ENCODE measurements at regions not wholly inside any gene's neighbourhood (a gene's known extent, or its start where the extent isn't known, plus 50 kb on each side); places are given as distances from the start of the nearest gene placed in this dataset.
"Not testable (repeated sequence)": the region's sequence is repeated elsewhere in the genome, so short reads cannot be mapped to it uniquely, and the experiment has no call there.

DNA sequence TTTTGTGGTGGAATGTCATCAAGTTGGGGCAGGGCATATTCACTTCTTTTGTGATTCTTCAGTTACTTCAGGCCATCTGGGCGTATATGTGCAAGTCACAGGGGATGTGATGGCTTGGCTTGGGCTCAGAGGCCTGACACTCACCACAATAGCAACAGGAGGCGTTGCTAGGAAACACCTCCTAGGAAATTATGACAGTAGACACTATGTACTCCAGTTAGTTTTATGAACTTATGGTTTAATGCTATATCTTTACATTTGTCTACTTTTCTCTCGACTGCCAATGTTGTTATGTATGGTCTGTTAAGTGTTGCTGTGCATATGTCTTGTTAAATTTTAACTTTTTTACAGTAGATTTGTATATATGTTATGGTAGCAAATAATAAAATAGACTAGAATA is 788.7 kb upstream of the GOT2 start:
- Histone ChIP-seq H3K27ac (ENCODE audit: low read length) (no peak overlapping the region), H3K4me3 (ENCODE audit: low read length) (no peak overlapping the region), H3K9ac (ENCODE audit: low read length) (no peak overlapping the region), H3K9me3 (ENCODE audit: control insufficient read depth, low read depth, low read length) (no peaks in the 10 kb centered on the region), H3K4me1 (ENCODE audit: control insufficient read depth, low read depth, low read length) (no peaks in the 10 kb centered on the region), H3K27me3 (ENCODE audit: control insufficient read depth, insufficient read depth, low read length) (no peaks in the 10 kb centered on the region), H3K36me3 (ENCODE audit: control insufficient read depth, low read depth, low read length) (no peaks in the 10 kb centered on the region)

GRCh38 chr16:59518721-59519120 is 784.6 kb upstream of the GOT2 start:
- H3K27ac ChIP-seq (ENCODE audit: low read length); H3K9ac ChIP-seq (ENCODE audit: low read length): not testable (repeated sequence)

DNA sequence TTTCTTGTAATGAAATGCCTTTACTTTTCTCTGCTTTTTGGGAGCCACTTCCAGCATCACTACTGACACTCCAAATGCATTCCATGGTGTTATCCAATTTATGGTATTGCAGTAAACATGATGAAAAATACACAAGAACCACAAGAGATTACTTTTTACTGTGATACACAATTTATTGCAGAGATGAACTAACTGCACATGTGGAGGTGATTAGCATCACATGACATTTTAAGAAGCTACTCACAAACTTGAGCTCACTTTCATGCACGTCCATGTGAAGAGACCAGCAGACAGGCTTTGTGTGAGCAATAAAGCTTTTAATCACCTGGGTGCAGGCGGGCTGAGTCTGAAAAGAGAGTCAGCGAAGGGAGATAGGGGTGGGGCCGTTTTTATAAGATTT is 780.5 kb upstream of the GOT2 start:
- no peaks in the 10 kb centered on the region for H3K27me3 ChIP-seq (ENCODE audit: control insufficient read depth, insufficient read depth, low read length)
- H3K9ac ChIP-seq (ENCODE audit: low read length) = no peak overlapping the region
- no peaks in the 10 kb centered on the region for H3K36me3 ChIP-seq (ENCODE audit: control insufficient read depth, low read depth, low read length)
- H3K4me3 ChIP-seq (ENCODE audit: low read length) = no peak overlapping the region
- H3K4me1 ChIP-seq (ENCODE audit: control insufficient read depth, low read depth, low read length) = no peaks in the 10 kb centered on the region
- no peaks in the 10 kb centered on the region for H3K9me3 ChIP-seq (ENCODE audit: control insufficient read depth, low read depth, low read length)
- H3K27ac ChIP-seq (ENCODE audit: low read length) = no peak overlapping the region

More at GRCh38 chr16:59518721-59519120, 784.6 kb upstream of the GOT2 start:
- H3K9me3 ChIP-seq (ENCODE audit: control insufficient read depth, low read depth, low read length); H3K4me1 ChIP-seq (ENCODE audit: control insufficient read depth, low read depth, low read length); H3K36me3 ChIP-seq (ENCODE audit: control insufficient read depth, low read depth, low read length); H3K27me3 ChIP-seq (ENCODE audit: control insufficient read depth, insufficient read depth, low read length); H3K4me3 ChIP-seq (ENCODE audit: low read length): not testable (repeated sequence)

DNA sequence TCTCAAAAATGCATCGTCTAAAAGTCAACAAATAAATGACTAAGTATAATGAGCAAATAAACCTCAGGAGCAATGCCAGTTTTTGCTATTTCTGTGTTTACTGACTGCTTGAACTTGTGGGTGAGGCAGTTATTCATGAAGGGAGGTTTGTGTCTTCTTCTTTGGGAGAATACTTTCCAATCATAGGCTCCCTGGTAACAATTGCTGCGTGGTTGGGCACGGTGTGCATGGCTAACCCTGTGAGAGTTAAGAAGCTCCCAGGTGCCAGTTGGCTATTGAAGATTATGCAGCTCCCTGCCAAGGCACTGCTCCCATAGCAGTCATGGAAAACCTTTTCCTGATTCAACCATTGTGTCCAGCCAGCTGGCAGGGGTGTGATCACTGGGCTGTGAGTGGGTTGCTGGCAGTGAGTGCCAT is 775.9 kb upstream of the GOT2 start:
- H3K9ac ChIP-seq (ENCODE audit: low read length) = no peak overlapping the region
- H3K27me3 ChIP-seq (ENCODE audit: control insufficient read depth, insufficient read depth, low read length) = no peaks in the 10 kb centered on the region
- H3K9me3 ChIP-seq (ENCODE audit: control insufficient read depth, low read depth, low read length) = no peaks in the 10 kb centered on the region
- H3K4me1 ChIP-seq (ENCODE audit: control insufficient read depth, low read depth, low read length) = no peaks in the 10 kb centered on the region
- H3K4me3 ChIP-seq (ENCODE audit: low read length) = no peak overlapping the region
- no peaks in the 10 kb centered on the region for H3K36me3 ChIP-seq (ENCODE audit: control insufficient read depth, low read depth, low read length)
- no peak overlapping the region for H3K27ac ChIP-seq (ENCODE audit: low read length)

GRCh38 chr16:59500601-59501000 is 766.5 kb upstream of the GOT2 start:
- H3K4me1 ChIP-seq (ENCODE audit: control insufficient read depth, low read depth, low read length) = no peaks in the 10 kb centered on the region
- H3K9me3 ChIP-seq (ENCODE audit: control insufficient read depth, low read depth, low read length) = no peaks in the 10 kb centered on the region
- no peak overlapping the region for H3K27ac ChIP-seq (ENCODE audit: low read length)
- H3K9ac ChIP-seq (ENCODE audit: low read length) = no peak overlapping the region
- no peaks in the 10 kb centered on the region for H3K27me3 ChIP-seq (ENCODE audit: control insufficient read depth, insufficient read depth, low read length)
- H3K36me3 ChIP-seq (ENCODE audit: control insufficient read depth, low read depth, low read length) = no peaks in the 10 kb centered on the region
- H3K4me3 ChIP-seq (ENCODE audit: low read length) = no peak overlapping the region

DNA sequence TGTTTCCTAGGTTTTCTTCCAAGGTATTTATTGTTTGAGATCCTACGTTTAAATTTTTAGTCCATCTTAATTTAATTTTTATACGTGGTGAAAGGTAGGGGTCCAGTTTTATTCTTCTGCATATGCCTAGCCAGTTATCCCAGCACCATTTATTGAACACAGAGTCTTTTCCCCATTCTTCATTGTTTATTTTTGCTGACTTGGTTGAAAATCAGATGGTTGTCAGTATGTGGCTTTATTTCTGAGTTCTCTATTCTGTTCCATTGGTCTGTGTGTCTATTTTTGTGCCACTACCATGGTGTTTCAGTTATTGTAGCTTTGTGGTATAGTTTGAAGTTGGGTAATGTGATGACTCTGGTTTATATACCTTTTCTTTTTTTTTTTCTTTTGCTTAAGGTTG is 753.0 kb upstream of the GOT2 start:
- Histone ChIP-seq H3K4me3 (ENCODE audit: low read length) (no peak overlapping the region), H3K27me3 (ENCODE audit: control insufficient read depth, insufficient read depth, low read length) (no peaks in the 10 kb centered on the region), H3K36me3 (ENCODE audit: control insufficient read depth, low read depth, low read length) (no peaks in the 10 kb centered on the region), H3K9me3 (ENCODE audit: control insufficient read depth, low read depth, low read length) (no peaks in the 10 kb centered on the region), H3K9ac (ENCODE audit: low read length) (no peak overlapping the region), H3K4me1 (ENCODE audit: control insufficient read depth, low read depth, low read length) (no peaks in the 10 kb centered on the region), H3K27ac (ENCODE audit: low read length) (no peak overlapping the region)

- H3K4me1 ChIP-seq (ENCODE audit: control insufficient read depth, low read depth, low read length) = no peaks in the 10 kb centered on the region
- no peaks in the 10 kb centered on the region for H3K36me3 ChIP-seq (ENCODE audit: control insufficient read depth, low read depth, low read length)
- H3K27ac ChIP-seq (ENCODE audit: low read length) = no peak overlapping the region
- no peaks in the 10 kb centered on the region for H3K9me3 ChIP-seq (ENCODE audit: control insufficient read depth, low read depth, low read length)
- H3K9ac ChIP-seq (ENCODE audit: low read length) = no peak overlapping the region
- H3K4me3 ChIP-seq (ENCODE audit: low read length) = no peak overlapping the region
- H3K27me3 ChIP-seq (ENCODE audit: control insufficient read depth, insufficient read depth, low read length) = no peaks in the 10 kb centered on the region
Observed at GRCh38 chr16:59484833-59485516, 750.9 kb upstream of the GOT2 start.

DNA sequence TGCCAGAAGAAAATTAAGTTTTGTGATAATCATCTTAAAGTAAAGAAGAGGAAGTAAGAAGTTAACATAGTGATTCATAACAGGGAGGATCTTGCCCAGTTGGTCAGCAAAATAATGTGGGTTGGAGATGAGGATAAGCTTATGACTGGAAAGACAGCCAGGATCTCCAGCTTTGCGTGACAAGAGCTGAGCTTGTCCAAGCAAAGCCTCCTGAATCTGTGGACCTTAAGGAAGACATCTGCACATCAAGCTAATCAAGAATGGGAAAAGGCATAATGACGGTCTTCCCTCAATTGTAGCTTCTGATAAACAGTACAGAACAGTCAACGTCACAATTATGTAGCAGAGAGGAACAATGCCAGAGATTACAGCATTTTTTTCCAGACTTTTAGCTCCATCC is 744.7 kb upstream of the GOT2 start:
- Histone ChIP-seq H3K4me3 (ENCODE audit: low read length) (no peak overlapping the region), H3K9ac (ENCODE audit: low read length) (no peak overlapping the region), H3K4me1 (ENCODE audit: control insufficient read depth, low read depth, low read length) (no peaks in the 10 kb centered on the region), H3K27ac (ENCODE audit: low read length) (no peak overlapping the region), H3K27me3 (ENCODE audit: control insufficient read depth, insufficient read depth, low read length) (no peaks in the 10 kb centered on the region), H3K36me3 (ENCODE audit: control insufficient read depth, low read depth, low read length) (no peaks in the 10 kb centered on the region), H3K9me3 (ENCODE audit: control insufficient read depth, low read depth, low read length) (no peaks in the 10 kb centered on the region)

- Histone ChIP-seq H3K27ac (ENCODE audit: low read length) (no peak overlapping the region), H3K4me1 (ENCODE audit: control insufficient read depth, low read depth, low read length) (no peaks in the 10 kb centered on the region), H3K9ac (ENCODE audit: low read length) (no peak overlapping the region), H3K36me3 (ENCODE audit: control insufficient read depth, low read depth, low read length) (no peaks in the 10 kb centered on the region), H3K4me3 (ENCODE audit: low read length) (no peak overlapping the region), H3K27me3 (ENCODE audit: control insufficient read depth, insufficient read depth, low read length) (no peaks in the 10 kb centered on the region), H3K9me3 (ENCODE audit: control insufficient read depth, low read depth, low read length) (no peaks in the 10 kb centered on the region)
Observed at GRCh38 chr16:59470556-59470955, 736.4 kb upstream of the GOT2 start.

- H3K9ac ChIP-seq (ENCODE audit: low read length) = no peak overlapping the region
- H3K4me1 ChIP-seq (ENCODE audit: control insufficient read depth, low read depth, low read length) = no peaks in the 10 kb centered on the region
- no peaks in the 10 kb centered on the region for H3K27me3 ChIP-seq (ENCODE audit: control insufficient read depth, insufficient read depth, low read length)
- H3K27ac ChIP-seq (ENCODE audit: low read length) = no peak overlapping the region
- H3K4me3 ChIP-seq (ENCODE audit: low read length) = no peak overlapping the region
- H3K9me3 ChIP-seq (ENCODE audit: control insufficient read depth, low read depth, low read length) = no peaks in the 10 kb centered on the region
- no peaks in the 10 kb centered on the region for H3K36me3 ChIP-seq (ENCODE audit: control insufficient read depth, low read depth, low read length)
Observed at GRCh38 chr16:59469266-59469665, 735.1 kb upstream of the GOT2 start.

GRCh38 chr16:59463776-59464175 is 729.7 kb upstream of the GOT2 start:
- Histone ChIP-seq H3K27me3 (ENCODE audit: control insufficient read depth, insufficient read depth, low read length) (no peaks in the 10 kb centered on the region), H3K9me3 (ENCODE audit: control insufficient read depth, low read depth, low read length) (no peaks in the 10 kb centered on the region), H3K9ac (ENCODE audit: low read length) (no peak overlapping the region), H3K36me3 (ENCODE audit: control insufficient read depth, low read depth, low read length) (no peaks in the 10 kb centered on the region), H3K4me1 (ENCODE audit: control insufficient read depth, low read depth, low read length) (no peaks in the 10 kb centered on the region), H3K4me3 (ENCODE audit: low read length) (no peak overlapping the region), H3K27ac (ENCODE audit: low read length) (no peak overlapping the region)

DNA sequence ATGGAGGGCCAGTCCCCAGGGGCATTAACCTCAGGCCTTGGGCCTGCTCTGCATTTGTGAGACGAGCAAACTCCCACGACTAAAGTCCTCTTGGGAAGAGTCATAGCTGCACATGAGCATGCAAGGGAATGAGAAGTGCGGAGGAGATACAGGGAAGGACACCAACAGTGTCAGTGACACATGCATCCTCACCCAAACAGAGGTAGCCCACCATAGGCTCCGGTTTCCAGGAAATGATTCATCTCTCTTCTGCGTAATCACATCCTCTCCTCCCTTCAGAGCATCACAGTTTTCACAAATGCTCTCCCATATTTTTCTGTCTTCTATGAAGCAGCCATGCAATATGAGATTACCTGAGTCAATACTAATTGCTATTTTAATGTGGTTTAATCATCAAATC is 725.7 kb upstream of the GOT2 start:
- Histone ChIP-seq H3K4me3 (ENCODE audit: low read length) (no peak overlapping the region), H3K9me3 (ENCODE audit: control insufficient read depth, low read depth, low read length) (no peaks in the 10 kb centered on the region), H3K27ac (ENCODE audit: low read length) (no peak overlapping the region), H3K36me3 (ENCODE audit: control insufficient read depth, low read depth, low read length) (no peaks in the 10 kb centered on the region), H3K9ac (ENCODE audit: low read length) (no peak overlapping the region), H3K27me3 (ENCODE audit: control insufficient read depth, insufficient read depth, low read length) (no peaks in the 10 kb centered on the region), H3K4me1 (ENCODE audit: control insufficient read depth, low read depth, low read length) (no peaks in the 10 kb centered on the region)

Measured in iPS-18a (cell line).